Panc1 (cell line): ENCODE measurements at regions not wholly inside any gene's neighbourhood (a gene's known extent, or its start where the extent isn't known, plus 50 kb on each side); places are given as distances from the start of the nearest gene placed in this dataset.

Experiments
- ATAC-seq: fragments of 200-7000 bp; cut with Tn5 transposase; 2 replicates; pipeline ENCODE4 v1.9.1; 2020; ENCODE audit warnings: mild to moderate bottlenecking, moderate library complexity
- BruUV-seq: library from RNA; stranded (reverse); fragments of 400-500 nt; replicated peaks from 2 replicates; lab custom pipeline; 2021; lab: Mats Ljungman, UMichigan
- CTCF ChIA-PET: fragments of 300-600 bp; sonication (Branson Sonifier 250); formaldehyde crosslinking; loops from one replicate; lab custom pipeline; 2022; ENCODE audit warnings: antibody characterized with exemption; lab: Charles Lee
- POLR2A ChIA-PET: fragments of 300-600 bp; sonication (Branson Sonifier 250); formaldehyde crosslinking; loops from one replicate; lab custom pipeline; 2022; ENCODE audit warnings: antibody characterized with exemption; lab: Charles Lee
- DNase-seq: peaks from one replicate; pipeline ENCODE4 v3.0.0-alpha.2; 2010; ENCODE audit warnings: low read depth, low spot score
- H3K27ac ChIP-seq: 2 replicates; pipeline ENCODE4 v1.5.1; 2011; ENCODE audit warnings: mild to moderate bottlenecking, low read length, inconsistent platforms
- H3K27me3 ChIP-seq: fragments of 200-500 bp; sonication (Bioruptor generic); 2 replicates; pipeline ENCODE4 v1.6.0; 2014; ENCODE audit warnings: low read length, inconsistent platforms; ENCODE audit not compliant: control insufficient read depth, insufficient read depth
- H3K36me3 ChIP-seq: fragments of 200-500 bp; sonication (Bioruptor generic); 2 replicates; pipeline ENCODE4 v1.5.1; 2014; ENCODE audit warnings: inconsistent platforms, mild to moderate bottlenecking, low read length, moderate library complexity; ENCODE audit not compliant: control insufficient read depth, insufficient read depth
- H3K4me1 ChIP-seq: 2 replicates; pipeline ENCODE4 v1.5.1; 2011; ENCODE audit warnings: inconsistent platforms, mild to moderate bottlenecking, low read length, moderate library complexity; ENCODE audit not compliant: control insufficient read depth, insufficient read depth
- H3K4me3 ChIP-seq, 2 experiments: 2 replicates each; pipeline ENCODE4 v1.5.1; 2011 to 2012; ENCODE audit warnings: low read depth in 2 of 2, low read length in 2 of 2, mild to moderate bottlenecking in 2 of 2, inconsistent platforms in 1 of 2, moderate library complexity in 1 of 2
- H3K9me3 ChIP-seq: fragments of 200-500 bp; sonication (Bioruptor generic); 2 replicates; pipeline ENCODE4 v1.5.1; 2014; ENCODE audit warnings: low read depth, mild to moderate bottlenecking, inconsistent platforms, low read length, moderate library complexity; ENCODE audit not compliant: control insufficient read depth, insufficient read depth
- CTCF ChIP-seq: fragments of 450-650 bp; IDR thresholded peaks from 2 replicates; pipeline ENCODE4 v1.5.1; 2017; ENCODE audit warnings: mild to moderate bottlenecking
- POLR2AphosphoS5 ChIP-seq: IDR thresholded peaks from 2 replicates; pipeline ENCODE4 v1.6.1; 2012; ENCODE audit warnings: mild to moderate bottlenecking, low read depth, low read length, moderate library complexity
- SIN3A ChIP-seq: IDR thresholded peaks from 2 replicates; pipeline ENCODE4 v1.6.1; 2012; ENCODE audit warnings: low read depth, mild to moderate bottlenecking, low read length, moderate library complexity, borderline replicate concordance; ENCODE audit not compliant: insufficient read depth
- TCF7L2 ChIP-seq: IDR thresholded peaks from 2 replicates; pipeline ENCODE4 v1.6.1; 2011; ENCODE audit warnings: mild to moderate bottlenecking, low read depth, low read length, inconsistent platforms
- in situ Hi-C: cut with HindIII; loops from 2 replicates; pipeline ENCODE4 v1.10.0; 2016; ENCODE audit warnings: low sequenced_read_pairs, low pct_unique_long_range_greater_than_20kb
- intact Hi-C: fragments of 100-400 bp; cut with micrococcal nuclease; formaldehyde crosslinking; loops from one replicate; pipeline ENCODE4 v1.10.0; 2022; ENCODE audit not compliant: unreplicated experiment
- TF ChIP-seq, protein P1 (sequence below), 2 experiments: IDR thresholded peaks; 2 replicates each; pipeline ENCODE4 v1.6.1; 2011 to 2012; ENCODE audit warnings: low read depth in 2 of 2, control low read depth in 1 of 2, low read length in 1 of 2, mild to moderate bottlenecking in 1 of 2, moderate library complexity in 1 of 2; ENCODE audit not compliant: insufficient read depth in 1 of 2

DNA sequence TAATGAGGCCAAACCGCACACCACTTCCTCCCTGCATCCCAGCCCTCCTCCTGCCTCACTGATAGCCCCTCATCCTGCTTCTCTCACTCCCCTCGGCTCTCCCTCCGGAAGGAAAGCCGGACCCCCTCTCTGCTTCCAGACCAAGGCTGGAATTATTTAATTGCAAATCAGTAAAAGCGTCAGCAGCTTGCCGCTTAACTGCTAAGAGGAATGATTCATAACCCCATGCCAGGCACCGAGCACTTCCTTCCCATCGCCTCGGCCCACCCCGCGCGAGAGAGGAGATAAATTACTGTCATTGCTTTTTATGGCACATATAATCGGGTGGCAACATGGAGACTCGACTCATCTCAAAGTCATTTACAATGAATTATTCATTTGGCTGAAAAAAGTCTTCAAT, 77.3 kb downstream of the UBIAD1 start:
- DNase-seq, result no peak
- CTCF ChIA-PET, result no interaction called here
- BruUV-seq, result no TSS peak

DNA sequence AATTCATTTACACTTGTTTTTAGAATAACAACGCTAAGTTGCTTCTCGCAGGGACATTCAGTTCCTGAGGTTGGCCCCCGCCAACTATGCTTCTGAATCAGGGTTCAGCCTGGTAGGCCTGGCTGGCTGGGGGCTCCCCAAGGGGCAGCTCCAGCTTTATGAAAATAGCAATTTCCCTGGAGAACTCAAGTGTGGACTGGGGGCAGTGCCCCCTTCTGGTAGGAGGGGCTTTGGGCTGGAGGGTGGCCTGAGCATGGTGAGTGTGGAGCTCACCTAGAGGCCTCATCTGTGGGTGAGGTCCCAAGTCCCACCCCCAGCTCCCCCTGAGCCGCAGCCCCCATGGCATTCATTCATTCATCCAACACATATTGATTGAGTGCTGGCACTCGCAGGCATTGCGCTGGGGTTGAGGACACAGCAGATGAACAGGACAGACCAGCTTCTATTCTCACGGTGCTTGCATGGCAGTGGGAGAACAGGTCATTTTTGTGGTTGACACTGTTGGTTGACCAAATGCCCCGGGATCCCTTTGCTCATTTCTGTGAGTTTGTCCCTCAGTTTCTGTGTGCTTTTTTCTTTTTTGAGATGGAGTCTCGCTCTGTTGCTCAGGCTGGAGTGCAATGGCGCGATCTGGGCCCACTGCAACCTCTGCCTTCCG, 79.2 kb downstream of the UBIAD1 start:
- no TSS peak for BruUV-seq
- no peak overlapping the region for H3K27ac ChIP-seq
- H3K4me3 ChIP-seq, result no peak overlapping the region
- no peaks in the 10 kb centered on the region for H3K4me1 ChIP-seq
- ChIA-PET POLR2A (no interaction called here), CTCF (no interaction called here)
- intact Hi-C loops (no loop called here), in situ Hi-C loops (no loop called here)
- no peak for ATAC-seq
- TF ChIP-seq, protein P1, sequence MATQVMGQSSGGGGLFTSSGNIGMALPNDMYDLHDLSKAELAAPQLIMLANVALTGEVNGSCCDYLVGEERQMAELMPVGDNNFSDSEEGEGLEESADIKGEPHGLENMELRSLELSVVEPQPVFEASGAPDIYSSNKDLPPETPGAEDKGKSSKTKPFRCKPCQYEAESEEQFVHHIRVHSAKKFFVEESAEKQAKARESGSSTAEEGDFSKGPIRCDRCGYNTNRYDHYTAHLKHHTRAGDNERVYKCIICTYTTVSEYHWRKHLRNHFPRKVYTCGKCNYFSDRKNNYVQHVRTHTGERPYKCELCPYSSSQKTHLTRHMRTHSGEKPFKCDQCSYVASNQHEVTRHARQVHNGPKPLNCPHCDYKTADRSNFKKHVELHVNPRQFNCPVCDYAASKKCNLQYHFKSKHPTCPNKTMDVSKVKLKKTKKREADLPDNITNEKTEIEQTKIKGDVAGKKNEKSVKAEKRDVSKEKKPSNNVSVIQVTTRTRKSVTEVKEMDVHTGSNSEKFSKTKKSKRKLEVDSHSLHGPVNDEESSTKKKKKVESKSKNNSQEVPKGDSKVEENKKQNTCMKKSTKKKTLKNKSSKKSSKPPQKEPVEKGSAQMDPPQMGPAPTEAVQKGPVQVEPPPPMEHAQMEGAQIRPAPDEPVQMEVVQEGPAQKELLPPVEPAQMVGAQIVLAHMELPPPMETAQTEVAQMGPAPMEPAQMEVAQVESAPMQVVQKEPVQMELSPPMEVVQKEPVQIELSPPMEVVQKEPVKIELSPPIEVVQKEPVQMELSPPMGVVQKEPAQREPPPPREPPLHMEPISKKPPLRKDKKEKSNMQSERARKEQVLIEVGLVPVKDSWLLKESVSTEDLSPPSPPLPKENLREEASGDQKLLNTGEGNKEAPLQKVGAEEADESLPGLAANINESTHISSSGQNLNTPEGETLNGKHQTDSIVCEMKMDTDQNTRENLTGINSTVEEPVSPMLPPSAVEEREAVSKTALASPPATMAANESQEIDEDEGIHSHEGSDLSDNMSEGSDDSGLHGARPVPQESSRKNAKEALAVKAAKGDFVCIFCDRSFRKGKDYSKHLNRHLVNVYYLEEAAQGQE (IDR thresholded peaks at IDR 0.05; ENCODE audit: insufficient read depth in 1 of 2, low read depth in 2 of 2, low read length in 1 of 2), result no peak
- TF ChIP-seq POLR2AphosphoS5, result no peak
- no peak for TF ChIP-seq CTCF
- TF ChIP-seq SIN3A, result no peak
- no peak for TF ChIP-seq TCF7L2
- H3K27me3 ChIP-seq, result no peaks in the 10 kb centered on the region
- H3K36me3 ChIP-seq, result no peaks in the 10 kb centered on the region
- no peak for DNase-seq
- H3K9me3 ChIP-seq, result peaks cover 4% of the 10 kb centered on the region; the same call in 1 of the 2 replicates

More for the DNA sequence above, 77.3 kb downstream of the UBIAD1 start:
- Histone ChIP-seq H3K4me1 (no peaks in the 10 kb centered on the region), H3K36me3 (no peaks in the 10 kb centered on the region), H3K4me3 (no peak overlapping the region), H3K9me3 (peaks cover 4% of the 10 kb centered on the region; the same call in 1 of the 2 replicates), H3K27me3 (no peaks in the 10 kb centered on the region), H3K27ac (no peak overlapping the region)
- ATAC-seq, result no peak
- intact Hi-C loops, result no loop called here
- in situ Hi-C loops, result no loop called here
- TF ChIP-seq TCF7L2, result no peak
- no peak for TF ChIP-seq SIN3A
- no peak for TF ChIP-seq POLR2AphosphoS5
- TF ChIP-seq CTCF, result no peak
- TF ChIP-seq, protein P1 (IDR thresholded peaks at IDR 0.05; ENCODE audit: insufficient read depth in 1 of 2, low read depth in 2 of 2, low read length in 1 of 2), result no peak
- POLR2A ChIA-PET, result no interaction called here
